GM19324 (cell line): ENCODE measurements at regions not wholly inside any gene's neighbourhood (a gene's known extent, or its start where the extent isn't known, plus 50 kb on each side); places are given as distances from the start of the nearest gene placed in this dataset.

Source experiments
- ATAC-seq: cut with Tn5 transposase; IDR thresholded peaks from one replicate; pipeline ENCODE4 v1.9.1; 2021; ENCODE audit warnings: mild to moderate bottlenecking, moderate library complexity; ENCODE audit not compliant: unreplicated experiment, low FRiP score

- no peak for ATAC-seq
These were observed 168.7 kb upstream of the ITGB1 start for GRCh38 chr10:33126742-33127141.

- ATAC-seq = no peak
These were observed 167.8 kb upstream of the ITGB1 start for GRCh38 chr10:33125522-33126517.

- no peak for ATAC-seq
These were observed 167.1 kb upstream of the ITGB1 start for GRCh38 chr10:33125111-33125510.

GRCh38 chr10:33123680-33124079 is 165.7 kb upstream of the ITGB1 start:
- ATAC-seq = no peak

GRCh38 chr10:33122014-33122809 is 164.2 kb upstream of the ITGB1 start:
- ATAC-seq = no peak

GRCh38 chr10:33120700-33121099 is 162.7 kb upstream of the ITGB1 start:
- ATAC-seq = no peak

- no peak for ATAC-seq
These were observed 162.2 kb upstream of the ITGB1 start for GRCh38 chr10:33120275-33120674.

GRCh38 chr10:33117816-33118215 is 159.8 kb upstream of the ITGB1 start:
- peak; percentile 65 for ATAC-seq

- no peak for ATAC-seq
These were observed 159.2 kb upstream of the ITGB1 start for GRCh38 chr10:33117230-33117629.

- ATAC-seq = no peak
These were observed 158.0 kb upstream of the ITGB1 start for GRCh38 chr10:33115738-33116719.

GRCh38 chr10:33114451-33114952 is 156.5 kb upstream of the ITGB1 start:
- ATAC-seq = no peak

GRCh38 chr10:33113466-33113865 is 155.4 kb upstream of the ITGB1 start:
- no peak for ATAC-seq

GRCh38 chr10:33112831-33113455 is 154.9 kb upstream of the ITGB1 start:
- no peak for ATAC-seq

GRCh38 chr10:33111488-33112051 is 153.5 kb upstream of the ITGB1 start:
- no peak for ATAC-seq

- ATAC-seq = no peak
These were observed 151.9 kb upstream of the ITGB1 start for GRCh38 chr10:33109788-33110469.

- no peak for ATAC-seq
These were observed 151.4 kb upstream of the ITGB1 start for GRCh38 chr10:33109384-33109783.

- no peak for ATAC-seq
These were observed 149.9 kb upstream of the ITGB1 start for GRCh38 chr10:33107953-33108352.

GRCh38 chr10:33106767-33107166 is 148.7 kb upstream of the ITGB1 start:
- no peak for ATAC-seq
